SK-N-SH (cell line): ENCODE measurements at regions not wholly inside any gene's neighbourhood (a gene's known extent, or its start where the extent isn't known, plus 50 kb on each side); places are given as distances from the start of the nearest gene placed in this dataset.

ENCODE experiments used
- CTCF ChIA-PET: fragments of 300-600, 350-600 bp; formaldehyde crosslinking; extraction: SDS; loops from one replicate; lab custom pipeline; 2021; lab: Yijun Ruan, JAX
- POLR2A ChIA-PET: fragments of 350-600 bp; sonication (Branson Sonifier 250); formaldehyde crosslinking; extraction: SDS; loops from one replicate; lab custom pipeline; 2020; ENCODE audit warnings: antibody characterized with exemption, inconsistent platforms; lab: Yijun Ruan, JAX
- DNase-seq: peaks from one replicate; pipeline ENCODE4 v3.0.0; 2012
- H2AFZ ChIP-seq: fragments of 200-600 bp; sonication (generic); 2 replicates; pipeline ENCODE4 v1.8.1; 2016; ENCODE audit warnings: antibody characterized with exemption, mild to moderate bottlenecking, low read depth
- H3F3A ChIP-seq: fragments of 200-600 bp; sonication (generic); replicated peaks from 2 replicates; pipeline ENCODE3; 2016; ENCODE audit warnings: antibody characterized with exemption, mild to moderate bottlenecking; ENCODE audit not compliant: insufficient read depth
- H3K27ac ChIP-seq, 2 experiments: fragments of 200-500 bp in 1 of 2; fragments of 200-600 bp in 1 of 2; sonication (Bioruptor generic) in 1 of 2; sonication (generic), shearing (Covaris generic) in 1 of 2; 2 replicates each; pipeline versions ENCODE4 v1.5.1 to v1.6.1; 2014 to 2016; ENCODE audit warnings: low read depth in 2 of 2, inconsistent platforms in 1 of 2, low read length in 1 of 2, mild to moderate bottlenecking in 1 of 2, mixed read lengths in 1 of 2
- H3K27me3 ChIP-seq: fragments of 200-600 bp; sonication (generic), shearing (Covaris generic); 2 replicates; pipeline ENCODE4 v1.6.1; 2016; ENCODE audit warnings: mixed run types; ENCODE audit not compliant: insufficient read depth
- H3K36me3 ChIP-seq, 2 experiments: fragments of 200-500 bp in 1 of 2; fragments of 200-600 bp in 1 of 2; sonication (Bioruptor generic) in 1 of 2; sonication (generic) in 1 of 2; replicated peaks in 1 of 2; 2 replicates each; pipeline versions ENCODE3 to v1.5.1; 2014 to 2016; ENCODE audit warnings: low read length in 1 of 2, mild to moderate bottlenecking in 1 of 2; ENCODE audit not compliant: insufficient read depth in 2 of 2, control insufficient read depth in 1 of 2
- H3K4me1 ChIP-seq, 2 experiments: fragments of 200-500 bp in 1 of 2; fragments of 200-600 bp in 1 of 2; sonication (Bioruptor generic) in 1 of 2; sonication (generic), shearing (Covaris generic) in 1 of 2; 2 replicates each; pipeline versions ENCODE4 v1.5.1 to v1.6.1; 2014 to 2016; ENCODE audit warnings: low read depth in 1 of 2, low read length in 1 of 2, mixed run types in 1 of 2; ENCODE audit not compliant: insufficient read depth in 2 of 2, control insufficient read depth in 1 of 2
- H3K4me2 ChIP-seq: fragments of 200-600 bp; sonication (generic), shearing (Covaris generic); 2 replicates; pipeline ENCODE4 v1.6.1; 2017; ENCODE audit warnings: mixed run types
- H3K4me3 ChIP-seq, 2 experiments: fragments of 200-500 bp in 1 of 2; fragments of 200-600 bp in 1 of 2; sonication (Bioruptor generic) in 1 of 2; sonication (generic), shearing (Covaris generic) in 1 of 2; 2 replicates each; pipeline versions ENCODE4 v1.5.1 to v1.8.1; 2014 to 2016; ENCODE audit warnings: low read depth in 2 of 2, inconsistent platforms in 1 of 2, low read length in 1 of 2, mild to moderate bottlenecking in 1 of 2, mixed read lengths in 1 of 2, moderate library complexity in 1 of 2
- H3K79me2 ChIP-seq: fragments of 200-600 bp; sonication (generic); 2 replicates; pipeline ENCODE4 v1.8.1; 2017; ENCODE audit warnings: mild to moderate bottlenecking; ENCODE audit not compliant: insufficient read depth
- H3K9ac ChIP-seq: fragments of 200-600 bp; sonication (generic); 2 replicates; pipeline ENCODE4 v1.6.1; 2017; ENCODE audit warnings: mixed run types
- H3K9me2 ChIP-seq: fragments of 200-600 bp; sonication (generic); 2 replicates; pipeline ENCODE4 v1.6.1; 2017; ENCODE audit warnings: mixed run types
- H3K9me3 ChIP-seq: fragments of 200-600 bp; sonication (generic); 2 replicates; pipeline ENCODE4 v1.6.1; 2017; ENCODE audit warnings: mixed run types, mild to moderate bottlenecking, moderate library complexity
- H4K20me1 ChIP-seq: fragments of 200-600 bp; sonication (generic); 2 replicates; pipeline ENCODE4 v1.6.1; 2017; ENCODE audit warnings: mild to moderate bottlenecking, mixed run types; ENCODE audit not compliant: insufficient read depth
- CHD2 ChIP-seq: fragments of 150-350 bp; IDR thresholded peaks from 2 replicates; pipeline ENCODE4 v1.6.1; 2018; ENCODE audit warnings: low read length; ENCODE audit not compliant: partially characterized antibody
- ELF1 ChIP-seq: IDR thresholded peaks from 2 replicates; pipeline ENCODE4 v1.4.0; 2012
- FOSL2 ChIP-seq: IDR thresholded peaks from 2 replicates; pipeline ENCODE4 v1.4.0; 2012; ENCODE audit warnings: low read depth, mild to moderate bottlenecking, moderate library complexity, borderline replicate concordance
- FOXJ3 ChIP-seq: sonication (generic); formaldehyde crosslinking; IDR thresholded peaks from 2 replicates; pipeline ENCODE4 v1.5.1; 2020; ENCODE audit warnings: mild to moderate bottlenecking, missing genetic modification reagents
- GABPA ChIP-seq: IDR thresholded peaks from 2 replicates; pipeline ENCODE4 v1.4.0; 2012; ENCODE audit warnings: low read depth, mild to moderate bottlenecking
- GATA2 ChIP-seq: sonication (generic); formaldehyde crosslinking; IDR thresholded peaks from 2 replicates; pipeline ENCODE4 v1.5.0; 2020; ENCODE audit warnings: mild to moderate bottlenecking, missing genetic modification reagents
- IRF3 ChIP-seq: fragments of 150-350 bp; IDR thresholded peaks from 2 replicates; pipeline ENCODE4 v1.6.1; 2016; ENCODE audit warnings: mild to moderate bottlenecking, low read depth, low read length
- JUND ChIP-seq: IDR thresholded peaks from 2 replicates; pipeline ENCODE4 v1.4.0; 2012
- MAX ChIP-seq: IDR thresholded peaks from 2 replicates; pipeline ENCODE4 v1.4.0; 2012; ENCODE audit warnings: low read depth
- MEF2A ChIP-seq: IDR thresholded peaks from 2 replicates; pipeline ENCODE4 v1.4.0; 2012; ENCODE audit warnings: low read depth, borderline replicate concordance
- NFIC ChIP-seq: IDR thresholded peaks from 2 replicates; pipeline ENCODE4 v1.4.0; 2012; ENCODE audit warnings: borderline replicate concordance
- PBX3 ChIP-seq: IDR thresholded peaks from 2 replicates; pipeline ENCODE4; 2012
- POLR2AphosphoS5 ChIP-seq: IDR thresholded peaks from 2 replicates; pipeline ENCODE4 v1.6.1; 2012; ENCODE audit warnings: low read depth, low read length
- RAD21 ChIP-seq: IDR thresholded peaks from 2 replicates; pipeline ENCODE4 v1.6.1; 2012; ENCODE audit warnings: mild to moderate bottlenecking, low read length
- REST ChIP-seq: IDR thresholded peaks from 2 replicates; pipeline ENCODE4 v1.6.1; 2012; ENCODE audit warnings: mild to moderate bottlenecking, low read depth, low read length, moderate library complexity
- RFX5 ChIP-seq: IDR thresholded peaks from 2 replicates; pipeline ENCODE4 v1.6.1; 2012; ENCODE audit warnings: mild to moderate bottlenecking, improper control_type of control experiment, low read length
- SIN3A ChIP-seq: IDR thresholded peaks from 2 replicates; pipeline ENCODE4 v1.6.1; 2012; ENCODE audit warnings: low read depth, mild to moderate bottlenecking, low read length, moderate library complexity, borderline replicate concordance
- TCF12 ChIP-seq: IDR thresholded peaks from 2 replicates; pipeline ENCODE4 v1.4.0; 2012
- USF1 ChIP-seq: IDR thresholded peaks from 2 replicates; pipeline ENCODE4 v1.4.0; 2012; ENCODE audit warnings: low read depth, borderline replicate concordance
- USF2 ChIP-seq: fragments of 150-350 bp; IDR thresholded peaks from 2 replicates; pipeline ENCODE4 v1.6.1; 2017; ENCODE audit warnings: antibody characterized with exemption, low read length, low read depth, borderline replicate concordance
- YY1 ChIP-seq: IDR thresholded peaks from 2 replicates; pipeline ENCODE4 v1.4.0; 2012; ENCODE audit warnings: low read depth, mild to moderate bottlenecking
- ZBTB33 ChIP-seq: IDR thresholded peaks from 2 replicates; pipeline ENCODE4 v1.4.0; 2012; ENCODE audit warnings: low read depth, borderline replicate concordance
- WGBS: methylation state at CpG from one replicate; pipeline ENCODE4 v1.1.6; 2017; ENCODE audit warnings: low lambda C conversion rate; 5-methylcytosine and 5-hydroxymethylcytosine counted together

GRCh38 chr1:94698759-94699502, 121.2 kb upstream of the SLC44A3 start:
- POLR2A ChIA-PET, result no interaction called here
- DNase-seq, result no peak
- no peak overlapping the region for H3K4me3 ChIP-seq
- no peaks in the 10 kb centered on the region for H3K79me2 ChIP-seq
- H4K20me1 ChIP-seq, result no peaks in the 10 kb centered on the region
- no peaks in the 10 kb centered on the region for H3K9me2 ChIP-seq
- H3K4me2 ChIP-seq, result peak overlapping the region; percentile 15; the same call in 1 of the 2 replicates
- peak overlapping the region; percentile 30 to 45; a peak in 3 of 4 replicates for H3K27ac ChIP-seq
- peaks cover 19% of the 10 kb centered on the region for H3F3A ChIP-seq
- no peaks in the 10 kb centered on the region for H3K36me3 ChIP-seq
- no peak overlapping the region for H2AFZ ChIP-seq
- H3K4me1 ChIP-seq, result peaks cover 3 to 8% of the 10 kb centered on the region in 2 experiments; a peak in 3 of 4 replicates
- WGBS, result 50% methylated on average over 3 of the region's 3 CpGs
- no peaks in the 10 kb centered on the region for H3K9me3 ChIP-seq
- no peak overlapping the region for H3K9ac ChIP-seq
- H3K27me3 ChIP-seq, result no peaks in the 10 kb centered on the region
- CTCF ChIA-PET, result interaction anchor here (1.0 to 1.8 kb wide), 2 partner anchors 10 to 107 kb away, joined by 3 to 5 read pairs; no protein-coding TSS in a partner anchor
- TF ChIP-seq POLR2AphosphoS5 (no peak), IRF3 (no peak), MAX (no peak), SIN3A (no peak), USF2 (no peak), JUND (peak; percentile 66), MEF2A (no peak), RFX5 (no peak), GABPA (no peak), PBX3 (peak; percentile 36; the same call in 1 of the 2 replicates), ZBTB33 (no peak), RAD21 (no peak), CHD2 (no peak), ELF1 (no peak), YY1 (no peak), REST (no peak), USF1 (no peak), GATA2 (CRISPR knock-in tag) (no peak), FOSL2 (peak; percentile 50; the same call in 1 of the 2 replicates), FOXJ3 (CRISPR knock-in tag) (no peak), NFIC (no peak), TCF12 (peak; percentile 52)
